K562 (cell line): ENCODE measurements at regions not wholly inside any gene's neighbourhood (a gene's known extent, or its start where the extent isn't known, plus 50 kb on each side); places are given as distances from the start of the nearest gene placed in this dataset.

Experiments
- ATAC-seq: fragments of 200-7000 bp; cut with Tn5 transposase; 3 replicates; pipeline ENCODE4 v1.9.1; 2020; ENCODE audit warnings: moderate library complexity
- BruUV-seq: library from RNA; stranded (reverse); fragments of 400-500 nt; replicated peaks from 2 replicates; lab custom pipeline; 2021; lab: Mats Ljungman, UMichigan
- CTCF ChIA-PET: fragments of 300-600 bp; formaldehyde crosslinking; extraction: SDS; loops from one replicate; lab custom pipeline; 2021; ENCODE audit warnings: low intra/inter-chr PET ratio; lab: Yijun Ruan, JAX
- POLR2A ChIA-PET: fragments of 300-600, 350-650 bp; sonication (Branson Sonifier 250); formaldehyde crosslinking; extraction: SDS; loops from one replicate; lab custom pipeline; 2021; ENCODE audit warnings: antibody characterized with exemption, inconsistent platforms; lab: Yijun Ruan, JAX
- DNase-seq, 4 experiments: peaks; one replicate each; pipeline versions ENCODE4 v3.0.0 to v3.0.0-alpha.2; 2011 to 2018; ENCODE audit warnings: low spot score in 3 of 4, mixed read lengths in 3 of 4; ENCODE audit errors: extremely low read depth in 1 of 4
- FAIRE-seq: peaks from 2 replicates; lab custom pipeline; 2011; peaks lifted over from hg19 to GRCh38; lab: Jason Lieb, UNC
- H2AFZ ChIP-seq: 2 replicates; pipeline ENCODE4 v1.6.0; 2011; ENCODE audit warnings: low read depth, low read length, control low read depth, inconsistent platforms
- H3K27ac ChIP-seq: fragments of 200-600 bp; 3 replicates; pipeline ENCODE4 v1.8.0; 2011; ENCODE audit warnings: low read depth, mild to moderate bottlenecking, control low read depth, inconsistent platforms, low read length, moderate library complexity, mixed read lengths; ENCODE audit errors: extremely low read depth
- H3K27me3 ChIP-seq, 2 experiments: fragments of 300-600 bp in 1 of 2; 2 replicates in 1 of 2; 3 replicates in 1 of 2; pipeline versions ENCODE4 v1.6.0 to v1.8.0; 2011; ENCODE audit warnings: inconsistent platforms in 2 of 2, low read length in 2 of 2, mild to moderate bottlenecking in 1 of 2, mixed read lengths in 1 of 2, moderate library complexity in 1 of 2; ENCODE audit not compliant: control insufficient read depth in 2 of 2, insufficient read depth in 2 of 2
- H3K36me3 ChIP-seq: fragments of 300-600 bp; 3 replicates; pipeline ENCODE4 v1.8.0; 2011; ENCODE audit warnings: mild to moderate bottlenecking, low read length, inconsistent platforms; ENCODE audit not compliant: control insufficient read depth, insufficient read depth
- H3K4me1 ChIP-seq, 2 experiments: fragments of 200-600 bp in 1 of 2; replicated peaks in 1 of 2; 2 replicates in 1 of 2; 3 replicates in 1 of 2; pipeline versions ENCODE4 v1.5.1 to v1.8.0; 2011; ENCODE audit warnings: inconsistent platforms in 2 of 2, low read length in 2 of 2, mild to moderate bottlenecking in 1 of 2, mixed read lengths in 1 of 2, moderate library complexity in 1 of 2; ENCODE audit not compliant: control insufficient read depth in 2 of 2, insufficient read depth in 2 of 2
- H3K4me2 ChIP-seq: 2 replicates; pipeline ENCODE4 v1.6.1; 2011; ENCODE audit warnings: low read length, control low read depth, inconsistent platforms, mixed read lengths; ENCODE audit not compliant: insufficient read depth
- H3K4me3 ChIP-seq: fragments of 200-600 bp; sonication (generic), shearing (Covaris generic); 2 replicates; pipeline ENCODE4 v1.5.1; 2016; ENCODE audit warnings: control low read depth, inconsistent platforms
- H3K79me2 ChIP-seq: fragments of 200-600 bp; 3 replicates; pipeline ENCODE4 v1.8.0; 2011; ENCODE audit warnings: low read length, inconsistent platforms; ENCODE audit not compliant: control insufficient read depth, insufficient read depth
- H3K9ac ChIP-seq, 2 experiments: 2 replicates each; pipeline versions ENCODE4 v1.6.0 to v1.6.1; 2011; ENCODE audit warnings: low read depth in 2 of 2, low read length in 2 of 2, control low read depth in 1 of 2, inconsistent platforms in 1 of 2, mild to moderate bottlenecking in 1 of 2, mixed read lengths in 1 of 2; ENCODE audit not compliant: insufficient read depth in 1 of 2
- H3K9me1 ChIP-seq: one replicate; pipeline ENCODE4 v1.6.0; 2011; ENCODE audit warnings: inconsistent platforms, mild to moderate bottlenecking, low read length, moderate library complexity; ENCODE audit not compliant: control insufficient read depth, insufficient read depth
- H3K9me3 ChIP-seq: replicated peaks from 2 replicates; pipeline ENCODE4 v1.5.1; 2011; ENCODE audit warnings: low read depth, low read length, inconsistent platforms; ENCODE audit not compliant: control insufficient read depth, insufficient read depth
- H4K20me1 ChIP-seq: replicated peaks from 2 replicates; pipeline ENCODE4 v1.6.1; 2011; ENCODE audit warnings: low read length, inconsistent platforms, mixed read lengths; ENCODE audit not compliant: control insufficient read depth, insufficient read depth
- BCL6 ChIP-seq: fragments of 250-450 bp; sonication (Bioruptor Pico); IDR thresholded peaks from 2 replicates; pipeline ENCODE4 v1.4.0; 2020
- DNMT1 ChIP-seq: fragments of 450-650 bp; IDR thresholded peaks from 2 replicates; pipeline ENCODE4 v1.6.1; 2016; ENCODE audit warnings: antibody characterized with exemption, mild to moderate bottlenecking
- EGR1 ChIP-seq: fragments of 450-650 bp; conservative IDR thresholded peaks from 2 replicates; pipeline ENCODE4 v1.6.1; 2017; ENCODE audit warnings: mild to moderate bottlenecking
- JUN ChIP-seq, 2 experiments: sonication (generic) in 1 of 2; formaldehyde crosslinking in 1 of 2; IDR thresholded peaks; 2 replicates each; pipeline versions ENCODE4 v1.6.1 to v1.8.0; 2012 to 2022; ENCODE audit warnings: borderline replicate concordance in 2 of 2, mild to moderate bottlenecking in 2 of 2, improper control_type of control experiment in 1 of 2, low read depth in 1 of 2, low read length in 1 of 2, missing genetic modification reagents in 1 of 2
- NCOA1 ChIP-seq: fragments of 450-650 bp; IDR thresholded peaks from 2 replicates; pipeline ENCODE4 v1.6.1; 2016; ENCODE audit warnings: low read depth
- PYGO2 ChIP-seq: fragments of 450-650 bp; IDR thresholded peaks from 2 replicates; pipeline ENCODE4 v1.6.1; 2016; ENCODE audit warnings: mild to moderate bottlenecking, missing genetic modification characterization, moderate library complexity, missing compliant biosample characterization
- SAFB2 ChIP-seq: fragments of 200-400 bp; formaldehyde crosslinking; IDR thresholded peaks from 2 replicates; pipeline ENCODE4 v1.6.1; 2018; ENCODE audit warnings: borderline replicate concordance, low read length, low read depth, moderate library complexity; ENCODE audit not compliant: severe bottlenecking
- TCF7L2 ChIP-seq: fragments of 150-350 bp; IDR thresholded peaks from 2 replicates; pipeline ENCODE4 v1.6.1; 2016; ENCODE audit warnings: low read depth, mild to moderate bottlenecking, low read length, moderate library complexity
- ZBTB12 ChIP-seq: fragments of 250-450 bp; sonication (Bioruptor Pico); IDR thresholded peaks from 2 replicates; pipeline ENCODE4 v1.4.0; 2020
- ZBTB8A ChIP-seq: fragments of 450-650 bp; IDR thresholded peaks from 2 replicates; pipeline ENCODE4 v1.6.1; 2018; ENCODE audit warnings: mild to moderate bottlenecking, moderate library complexity; ENCODE audit not compliant: partially characterized antibody
- ZNF639 ChIP-seq, 2 experiments: fragments of 200-800 bp in 1 of 2; sonication (Bioruptor generic) in 1 of 2; sonication (generic) in 1 of 2; formaldehyde crosslinking in 1 of 2; IDR thresholded peaks in 1 of 2; conservative IDR thresholded peaks in 1 of 2; 2 replicates each; pipeline versions ENCODE4 v1.5.0 to v1.6.1; 2016 to 2020; ENCODE audit warnings: missing compliant biosample characterization in 1 of 2, missing genetic modification characterization in 1 of 2, missing genetic modification reagents in 1 of 2
- ZNF764 ChIP-seq: fragments of 250-450 bp; sonication (Bioruptor Pico); IDR thresholded peaks from 2 replicates; pipeline ENCODE4 v1.4.0; 2020; ENCODE audit warnings: low read depth, mild to moderate bottlenecking, moderate library complexity
- WGBS: fragments of 100-300 bp; shearing (Covaris generic); methylation state at CpG from one replicate; pipeline ENCODE4 v1.1.6; 2016; ENCODE audit warnings: low coverage, mixed read lengths; ENCODE audit not compliant: insufficient coverage; ENCODE audit errors: missing lambda C conversion rate; 5-methylcytosine and 5-hydroxymethylcytosine counted together
- in situ Hi-C: fragments of 300-500 bp; cut with MboI; formaldehyde crosslinking; loops from 4 replicates; pipeline ENCODE4 v1.15.0; 2018; ENCODE audit warnings: inconsistent platforms, mixed read lengths
- intact Hi-C: fragments of 100-400 bp; cut with micrococcal nuclease; formaldehyde crosslinking; loops from 2 replicates; pipeline ENCODE4 v1.14.2; 2022
- TF ChIP-seq, protein P1 (sequence below), 2 experiments: fragments of 450-650 bp; IDR thresholded peaks; 2 replicates each; pipeline ENCODE4 v1.6.1; 2016

- no peak for FAIRE-seq
- CTCF ChIA-PET = no interaction called here
- Histone ChIP-seq H2AFZ (no peak overlapping the region), H3K27ac (no peak overlapping the region), H3K27me3 (no peaks in the 10 kb centered on the region), H3K79me2 (no peaks in the 10 kb centered on the region), H3K9me3 (no peaks in the 10 kb centered on the region; the same call in 1 of the 2 replicates), H3K9me1 (no peaks in the 10 kb centered on the region), H3K4me2 (no peak overlapping the region), H3K4me1 (no peaks in the 10 kb centered on the region), H3K36me3 (no peaks in the 10 kb centered on the region), H3K4me3 (no peak overlapping the region), H4K20me1 (no peaks in the 10 kb centered on the region), H3K9ac (no peak overlapping the region)
- DNase-seq = no peak
- no peak for ATAC-seq
- intact Hi-C loops = no loop called here
- POLR2A ChIA-PET = interaction anchor here (0.5 kb wide), 1 partner anchor 66 kb away, joined by 3 read pairs; no protein-coding TSS in a partner anchor
- in situ Hi-C loops = no loop called here
- 0% methylated on average over 4 of the region's 4 CpGs for WGBS
- no TSS peak for BruUV-seq
- TF ChIP-seq ZNF764 (CRISPR knock-in tag) (no peak), NCOA1 (no peak), TCF7L2 (no peak), ZBTB8A (no peak), DNMT1 (no peak)
Measured at GRCh38 chr1:29719253-29719652, 482.9 kb downstream of the PTPRU start.

DNA sequence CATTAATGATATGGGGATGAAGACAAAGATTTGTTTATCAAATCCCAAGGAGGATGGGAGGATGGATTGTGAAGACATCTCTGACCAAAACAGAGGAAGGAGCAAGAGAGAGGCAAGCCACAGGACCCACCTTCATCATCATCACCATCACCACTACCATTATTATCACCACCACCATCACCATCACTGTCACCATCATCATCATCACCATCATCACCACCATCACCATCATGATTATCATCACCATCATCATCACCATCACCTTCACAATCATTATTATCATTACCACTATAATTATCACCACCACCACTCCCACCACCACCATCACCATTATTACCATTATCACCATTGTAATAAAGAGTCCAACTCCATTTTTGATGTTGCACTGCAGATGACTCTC is 482.5 kb downstream of the PTPRU start:
- in situ Hi-C loops = no loop called here
- no peak for DNase-seq
- Histone ChIP-seq H3K9ac (no peak overlapping the region), H3K79me2 (no peaks in the 10 kb centered on the region), H3K4me3 (no peak overlapping the region), H3K27me3 (no peaks in the 10 kb centered on the region), H3K36me3 (no peaks in the 10 kb centered on the region), H3K27ac (no peak overlapping the region), H3K4me2 (no peak overlapping the region), H2AFZ (no peak overlapping the region), H3K9me3 (no peaks in the 10 kb centered on the region; the same call in 1 of the 2 replicates), H4K20me1 (no peaks in the 10 kb centered on the region), H3K9me1 (no peaks in the 10 kb centered on the region), H3K4me1 (no peaks in the 10 kb centered on the region)
- ATAC-seq = no peak
- FAIRE-seq = no peak
- ChIA-PET POLR2A (no interaction called here), CTCF (no interaction called here)
- intact Hi-C loops = no loop called here
- no TSS peak for BruUV-seq
- TF ChIP-seq JUN (IDR thresholded peaks at IDR 0.05; ENCODE audit: borderline replicate concordance, low read depth, low read length) = no peak
- no peak for TF ChIP-seq JUN (CRISPR knock-in tag; IDR thresholded peaks at IDR 0.05; ENCODE audit: borderline replicate concordance)
- no peak for TF ChIP-seq BCL6 (CRISPR knock-in tag)
- TF ChIP-seq ZBTB12 (CRISPR knock-in tag) = no peak
- TF ChIP-seq, protein P1, sequence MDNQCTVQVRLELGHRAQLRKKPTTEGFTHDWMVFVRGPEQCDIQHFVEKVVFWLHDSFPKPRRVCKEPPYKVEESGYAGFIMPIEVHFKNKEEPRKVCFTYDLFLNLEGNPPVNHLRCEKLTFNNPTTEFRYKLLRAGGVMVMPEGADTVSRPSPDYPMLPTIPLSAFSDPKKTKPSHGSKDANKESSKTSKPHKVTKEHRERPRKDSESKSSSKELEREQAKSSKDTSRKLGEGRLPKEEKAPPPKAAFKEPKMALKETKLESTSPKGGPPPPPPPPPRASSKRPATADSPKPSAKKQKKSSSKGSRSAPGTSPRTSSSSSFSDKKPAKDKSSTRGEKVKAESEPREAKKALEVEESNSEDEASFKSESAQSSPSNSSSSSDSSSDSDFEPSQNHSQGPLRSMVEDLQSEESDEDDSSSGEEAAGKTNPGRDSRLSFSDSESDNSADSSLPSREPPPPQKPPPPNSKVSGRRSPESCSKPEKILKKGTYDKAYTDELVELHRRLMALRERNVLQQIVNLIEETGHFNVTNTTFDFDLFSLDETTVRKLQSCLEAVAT (IDR thresholded peaks at IDR 0.05) = no peak
- TF ChIP-seq EGR1 = no peak
- TF ChIP-seq SAFB2 = no peak
- no peak for TF ChIP-seq PYGO2 (tag)
- TF ChIP-seq ZNF639 (CRISPR knock-in tag; conservative IDR thresholded peaks at IDR 0.05 in 1 of 2, IDR thresholded peaks at IDR 0.05 in 1 of 2) = no peak
